Peyer's patch (tissue), 4 donors: ENCODE measurements at regions not wholly inside any gene's neighbourhood (a gene's known extent, or its start where the extent isn't known, plus 50 kb on each side); places are given as distances from the start of the nearest gene placed in this dataset.

Experiments used
- POLR2A ChIP-seq, 2 donors: fragments of 450-650 bp; IDR thresholded peaks; one replicate each; pipeline ENCODE4 v1.5.1; 2017; ENCODE audit warnings: antibody characterized with exemption in 2 of 2, mild to moderate bottlenecking in 2 of 2, moderate library complexity in 2 of 2
- TF ChIP-seq, protein P1 (sequence below), 6 experiments: fragments of 450-650 bp in 4 of 6; fragments of 200-600 bp in 2 of 6; sonication (generic) in 1 of 6; IDR thresholded peaks; one replicate each; pipeline ENCODE4 v1.5.1; 2017 to 2019; ENCODE audit warnings: antibody characterized with exemption in 6 of 6, mild to moderate bottlenecking in 3 of 6, moderate library complexity in 1 of 6

DNA sequence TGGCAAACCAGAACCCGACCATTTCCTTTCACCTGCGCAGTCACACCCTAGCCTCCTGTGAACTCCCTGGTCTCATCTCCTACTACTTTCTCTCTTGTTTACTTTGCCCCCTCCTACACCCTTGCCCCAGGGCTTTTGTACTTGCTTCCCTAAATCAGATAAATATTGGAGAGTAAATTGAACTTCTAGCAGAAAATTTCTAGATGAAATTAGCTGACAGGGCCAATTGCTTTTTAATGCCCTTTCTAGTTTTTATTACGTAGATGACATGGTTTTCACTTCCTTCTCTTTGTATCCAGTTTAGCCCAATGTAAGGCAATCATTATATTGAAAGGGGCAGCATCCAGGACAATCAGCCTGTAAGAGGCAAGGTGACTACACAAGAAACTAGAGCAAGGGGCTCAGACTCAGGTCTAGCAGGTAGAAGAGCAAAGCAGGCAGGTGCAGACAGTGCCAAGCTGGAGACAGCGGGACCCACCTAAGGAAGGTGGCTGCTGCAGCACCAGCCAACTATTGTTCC, 56.2 kb upstream of the TOPAZ1 start:
- TF ChIP-seq, protein P1, sequence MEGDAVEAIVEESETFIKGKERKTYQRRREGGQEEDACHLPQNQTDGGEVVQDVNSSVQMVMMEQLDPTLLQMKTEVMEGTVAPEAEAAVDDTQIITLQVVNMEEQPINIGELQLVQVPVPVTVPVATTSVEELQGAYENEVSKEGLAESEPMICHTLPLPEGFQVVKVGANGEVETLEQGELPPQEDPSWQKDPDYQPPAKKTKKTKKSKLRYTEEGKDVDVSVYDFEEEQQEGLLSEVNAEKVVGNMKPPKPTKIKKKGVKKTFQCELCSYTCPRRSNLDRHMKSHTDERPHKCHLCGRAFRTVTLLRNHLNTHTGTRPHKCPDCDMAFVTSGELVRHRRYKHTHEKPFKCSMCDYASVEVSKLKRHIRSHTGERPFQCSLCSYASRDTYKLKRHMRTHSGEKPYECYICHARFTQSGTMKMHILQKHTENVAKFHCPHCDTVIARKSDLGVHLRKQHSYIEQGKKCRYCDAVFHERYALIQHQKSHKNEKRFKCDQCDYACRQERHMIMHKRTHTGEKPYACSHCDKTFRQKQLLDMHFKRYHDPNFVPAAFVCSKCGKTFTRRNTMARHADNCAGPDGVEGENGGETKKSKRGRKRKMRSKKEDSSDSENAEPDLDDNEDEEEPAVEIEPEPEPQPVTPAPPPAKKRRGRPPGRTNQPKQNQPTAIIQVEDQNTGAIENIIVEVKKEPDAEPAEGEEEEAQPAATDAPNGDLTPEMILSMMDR (IDR thresholded peaks at IDR 0.05) = no peak
- no peak for TF ChIP-seq POLR2A (IDR thresholded peaks at IDR 0.05)
